Epithelial cell of esophagus (primary cell): ENCODE measurements at regions not wholly inside any gene's neighbourhood (a gene's known extent, or its start where the extent isn't known, plus 50 kb on each side); places are given as distances from the start of the nearest gene placed in this dataset.
A peak's percentile ranks its signal among the peaks of the same experiment; 100 is the strongest.

ENCODE experiments used
- DNase-seq: peaks from one replicate; pipeline ENCODE4 v3.0.0; 2010; ENCODE audit warnings: low read depth
- H3K4me3 ChIP-seq: 2 replicates; pipeline ENCODE4 v1.5.1; 2011; ENCODE audit warnings: mild to moderate bottlenecking, low read length, control low read depth
- TF ChIP-seq, protein P1 (sequence below): IDR thresholded peaks from 2 replicates; pipeline ENCODE4 v1.5.1; 2011; ENCODE audit warnings: low read depth, mild to moderate bottlenecking, low read length, control low read depth, inconsistent platforms; ENCODE audit not compliant: insufficient read depth; ENCODE audit errors: missing control alignments

DNA sequence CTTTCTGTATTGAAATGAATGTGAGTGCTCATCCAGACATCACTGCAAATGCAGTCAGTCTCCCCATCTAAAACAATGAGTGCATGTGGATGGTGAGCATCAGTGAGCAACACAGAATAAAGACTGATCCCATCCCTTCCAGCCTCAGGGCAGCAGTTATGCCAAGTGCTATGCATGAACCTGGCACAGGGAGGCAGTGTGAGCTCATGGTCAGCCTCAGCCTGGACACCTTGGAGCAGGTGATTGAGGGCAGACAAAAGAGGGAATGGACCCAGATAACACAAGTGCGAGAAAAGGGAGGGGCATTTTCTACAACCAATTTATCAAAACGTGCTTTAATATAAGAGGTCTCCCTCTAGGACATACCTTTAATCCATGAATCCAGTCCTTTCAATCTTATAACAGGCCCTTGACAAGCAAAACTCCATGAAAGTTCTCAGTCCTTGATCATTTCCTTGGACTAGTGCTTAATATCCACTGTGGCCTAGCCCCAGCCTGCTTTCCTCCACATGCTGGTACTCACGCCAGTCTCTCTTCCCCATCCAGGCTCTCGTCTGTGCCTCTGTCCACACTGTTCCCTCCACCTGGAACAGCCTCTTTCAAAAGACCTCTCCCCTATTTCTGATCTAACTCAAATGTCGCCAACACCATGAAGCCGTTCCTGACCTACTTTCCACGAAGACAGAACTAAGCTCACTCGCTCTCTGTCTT lies 50.5 kb upstream of the LRRC55 start:
- DNase-seq: peak; percentile 69
- no peak overlapping the region for H3K4me3 ChIP-seq
- TF ChIP-seq, protein P1, sequence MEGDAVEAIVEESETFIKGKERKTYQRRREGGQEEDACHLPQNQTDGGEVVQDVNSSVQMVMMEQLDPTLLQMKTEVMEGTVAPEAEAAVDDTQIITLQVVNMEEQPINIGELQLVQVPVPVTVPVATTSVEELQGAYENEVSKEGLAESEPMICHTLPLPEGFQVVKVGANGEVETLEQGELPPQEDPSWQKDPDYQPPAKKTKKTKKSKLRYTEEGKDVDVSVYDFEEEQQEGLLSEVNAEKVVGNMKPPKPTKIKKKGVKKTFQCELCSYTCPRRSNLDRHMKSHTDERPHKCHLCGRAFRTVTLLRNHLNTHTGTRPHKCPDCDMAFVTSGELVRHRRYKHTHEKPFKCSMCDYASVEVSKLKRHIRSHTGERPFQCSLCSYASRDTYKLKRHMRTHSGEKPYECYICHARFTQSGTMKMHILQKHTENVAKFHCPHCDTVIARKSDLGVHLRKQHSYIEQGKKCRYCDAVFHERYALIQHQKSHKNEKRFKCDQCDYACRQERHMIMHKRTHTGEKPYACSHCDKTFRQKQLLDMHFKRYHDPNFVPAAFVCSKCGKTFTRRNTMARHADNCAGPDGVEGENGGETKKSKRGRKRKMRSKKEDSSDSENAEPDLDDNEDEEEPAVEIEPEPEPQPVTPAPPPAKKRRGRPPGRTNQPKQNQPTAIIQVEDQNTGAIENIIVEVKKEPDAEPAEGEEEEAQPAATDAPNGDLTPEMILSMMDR: peak; percentile 79
